Keratinocyte (primary cell): ENCODE measurements at regions not wholly inside any gene's neighbourhood (a gene's known extent, or its start where the extent isn't known, plus 50 kb on each side); places are given as distances from the start of the nearest gene placed in this dataset.

ENCODE experiments used
- DNase-seq: peaks from one replicate; pipeline ENCODE4 v3.0.0-alpha.2; 2011; ENCODE audit warnings: low read depth, missing footprints, low spot score
- FAIRE-seq: peaks from 2 replicates; lab custom pipeline; 2011; peaks lifted over from hg19 to GRCh38; lab: Jason Lieb, UNC
- H2AFZ ChIP-seq: 2 replicates; pipeline ENCODE4 v1.6.0; 2012; ENCODE audit warnings: low read length, control low read depth, inconsistent platforms; ENCODE audit not compliant: control insufficient read depth
- H3K27ac ChIP-seq: 2 replicates; pipeline ENCODE4 v1.5.1; 2011; ENCODE audit warnings: low read length; ENCODE audit not compliant: control insufficient read depth, insufficient read depth
- H3K27me3 ChIP-seq: 3 replicates; pipeline ENCODE4 v1.6.0; 2011; ENCODE audit warnings: low read length; ENCODE audit not compliant: control insufficient read depth, insufficient read depth; ENCODE audit errors: extremely low read depth
- H3K36me3 ChIP-seq, 2 experiments: 2 replicates in 1 of 2; 3 replicates in 1 of 2; pipeline ENCODE4 v1.5.1; 2011; ENCODE audit warnings: low read length in 2 of 2, mild to moderate bottlenecking in 1 of 2; ENCODE audit not compliant: control insufficient read depth in 2 of 2, insufficient read depth in 2 of 2; ENCODE audit errors: extremely low read depth in 1 of 2
- H3K4me1 ChIP-seq: 3 replicates; pipeline ENCODE4 v1.5.1; 2011; ENCODE audit warnings: low read length; ENCODE audit not compliant: control insufficient read depth, insufficient read depth; ENCODE audit errors: extremely low read depth
- H3K4me2 ChIP-seq: 3 replicates; pipeline ENCODE4 v1.6.0; 2011; ENCODE audit warnings: low read depth, low read length; ENCODE audit not compliant: control insufficient read depth, insufficient read depth; ENCODE audit errors: extremely low read depth
- H3K4me3 ChIP-seq, 3 experiments: fragments of 200-600 bp in 1 of 3; sonication (generic) in 1 of 3; 2 replicates in 2 of 3; 3 replicates in 1 of 3; pipeline ENCODE4 v1.5.1; 2011 to 2016; ENCODE audit warnings: low read length in 3 of 3, mild to moderate bottlenecking in 3 of 3, control low read depth in 2 of 3, inconsistent platforms in 1 of 3, low read depth in 1 of 3, mixed read lengths in 1 of 3, mixed run types in 1 of 3, moderate library complexity in 1 of 3; ENCODE audit not compliant: control insufficient read depth in 2 of 3, insufficient read depth in 2 of 3; ENCODE audit errors: extremely low read depth in 1 of 3
- H3K79me2 ChIP-seq: 2 replicates; pipeline ENCODE4 v1.6.0; 2012; ENCODE audit warnings: low read length; ENCODE audit not compliant: control insufficient read depth, insufficient read depth
- H3K9ac ChIP-seq: 3 replicates; pipeline ENCODE4 v1.6.0; 2011; ENCODE audit warnings: low read length; ENCODE audit not compliant: control insufficient read depth, insufficient read depth; ENCODE audit errors: extremely low read depth
- H3K9me1 ChIP-seq: 3 replicates; pipeline ENCODE4 v1.6.0; 2011; ENCODE audit warnings: low read length; ENCODE audit not compliant: control insufficient read depth, insufficient read depth; ENCODE audit errors: extremely low read depth
- H3K9me3 ChIP-seq: 2 replicates; pipeline ENCODE4 v1.5.1; 2012; ENCODE audit warnings: low read depth, low read length; ENCODE audit not compliant: control insufficient read depth
- H4K20me1 ChIP-seq: 3 replicates; pipeline ENCODE4 v1.6.0; 2011; ENCODE audit warnings: low read length; ENCODE audit not compliant: control insufficient read depth, insufficient read depth; ENCODE audit errors: extremely low read depth
- CTCF ChIP-seq, 3 experiments: IDR thresholded peaks in 1 of 3; conservative IDR thresholded peaks in 1 of 3; optimal IDR thresholded peaks in 1 of 3; 2 replicates in 2 of 3; 3 replicates in 1 of 3; pipeline versions ENCODE3 to v1.5.1; 2011; ENCODE audit warnings: low read length in 3 of 3, mild to moderate bottlenecking in 3 of 3, moderate library complexity in 2 of 3, control low read depth in 1 of 3, inconsistent platforms in 1 of 3; ENCODE audit not compliant: insufficient read depth in 2 of 3; ENCODE audit errors: extremely low read depth in 1 of 3
- EZH2 ChIP-seq: IDR thresholded peaks from one replicate; pipeline ENCODE4 v1.6.1; 2012; ENCODE audit warnings: inconsistent platforms, mild to moderate bottlenecking, low read length, moderate library complexity
- dilution Hi-C: fragments of 300-500 bp; cut with MboI; formaldehyde crosslinking; loops from one replicate; pipeline ENCODE4 v1.7.0; 2020; ENCODE audit warnings: low sequenced_read_pairs; ENCODE audit not compliant: extremely low pct_ligation_motif_present

- TF ChIP-seq EZH2, result no peak
- Histone ChIP-seq H3K4me1 (no peaks in the 10 kb centered on the region), H3K9me1 (no peaks in the 10 kb centered on the region), H2AFZ (no peak overlapping the region), H3K4me2 (no peak overlapping the region), H3K79me2 (no peaks in the 10 kb centered on the region), H3K27ac (no peak overlapping the region), H3K9ac (no peak overlapping the region), H3K9me3 (no peaks in the 10 kb centered on the region), H3K27me3 (no peaks in the 10 kb centered on the region), H4K20me1 (no peaks in the 10 kb centered on the region), H3K4me3 (no peak overlapping the region), H3K36me3 (no peaks in the 10 kb centered on the region)
- FAIRE-seq (no peak), DNase-seq (no peak)
- dilution Hi-C loops, result no loop called here
These were observed 115.7 kb upstream of the PPP2R3A start for GRCh38 chr3:135849827-135850226.

DNA sequence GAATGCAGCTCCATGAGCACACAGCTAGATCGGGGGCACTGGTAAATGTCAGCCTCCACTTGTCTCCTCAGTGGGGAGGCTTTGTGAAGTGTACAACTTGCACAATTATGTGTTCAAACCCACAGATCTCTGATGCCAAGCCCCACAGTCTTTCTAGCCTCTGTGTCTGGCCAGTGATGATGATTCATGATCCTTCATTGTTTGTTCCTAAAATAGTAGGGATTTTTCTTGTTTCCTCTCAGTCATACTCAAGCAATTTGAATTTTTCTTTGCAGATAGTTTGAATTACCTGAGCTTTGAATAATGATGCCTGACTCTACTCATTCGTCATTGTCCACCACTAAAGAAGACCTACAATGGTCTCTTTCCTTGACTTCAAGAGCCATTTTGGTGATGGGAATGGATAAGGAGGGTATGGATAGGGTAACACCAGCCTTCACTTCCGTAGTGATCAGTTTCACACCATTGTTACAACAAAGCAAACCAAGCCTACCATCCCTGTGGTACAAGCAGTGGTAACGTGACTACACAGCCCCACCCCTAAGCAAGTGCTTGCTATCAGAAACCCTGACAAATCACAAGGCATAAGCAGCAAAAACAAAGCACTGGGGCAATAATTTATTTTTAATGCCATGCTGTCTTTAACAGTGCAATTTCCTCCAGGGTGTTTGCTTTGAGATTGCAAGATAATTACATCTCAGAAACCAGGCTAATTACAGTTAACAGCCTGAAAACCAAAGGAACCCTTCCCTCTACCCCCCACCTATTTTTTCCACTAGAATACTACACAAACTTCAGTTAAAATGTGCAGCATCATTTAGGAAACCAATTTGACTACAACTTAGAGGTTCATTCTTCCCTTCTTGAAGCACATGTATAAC, 114.1 kb upstream of the PPP2R3A start:
- H3K79me2 ChIP-seq, result no peaks in the 10 kb centered on the region
- dilution Hi-C loops, result no loop called here
- no peaks in the 10 kb centered on the region for H3K9me3 ChIP-seq
- no peak overlapping the region for H3K9ac ChIP-seq
- H3K36me3 ChIP-seq, result no peaks in the 10 kb centered on the region
- no peak overlapping the region for H3K4me2 ChIP-seq
- TF ChIP-seq CTCF (optimal IDR thresholded peaks at IDR 0.05 in 1 of 3, IDR thresholded peaks at IDR 0.05 in 1 of 3, conservative IDR thresholded peaks at IDR 0.05 in 1 of 3; ENCODE audit: extremely low read depth in 1 of 3, insufficient read depth in 2 of 3, low read length in 3 of 3), result no peak
- H3K4me1 ChIP-seq, result no peaks in the 10 kb centered on the region
- no peak overlapping the region for H3K4me3 ChIP-seq
- peaks cover 3% of the 10 kb centered on the region for H3K27me3 ChIP-seq
- H2AFZ ChIP-seq, result no peak overlapping the region
- DNase-seq (no peak), FAIRE-seq (no peak)
- H4K20me1 ChIP-seq, result no peaks in the 10 kb centered on the region
- H3K9me1 ChIP-seq, result no peaks in the 10 kb centered on the region
- H3K27ac ChIP-seq, result no peak overlapping the region
